GM12878 (cell line): ENCODE measurements at regions not wholly inside any gene's neighbourhood (a gene's known extent, or its start where the extent isn't known, plus 50 kb on each side); places are given as distances from the start of the nearest gene placed in this dataset.

Source experiments
- ATAC-seq: fragments of 200-7000 bp; cut with Tn5 transposase; 3 replicates; pipeline ENCODE4 v1.9.1; 2020; ENCODE audit warnings: mild to moderate bottlenecking, moderate library complexity
- BruUV-seq: library from RNA; stranded (reverse); fragments of 400-500 nt; replicated peaks from 2 replicates; lab custom pipeline; 2021; lab: Mats Ljungman, UMichigan
- CTCF ChIA-PET: fragments of 300-600 bp; sonication (Branson Sonifier 250); formaldehyde crosslinking; extraction: SDS; loops from one replicate; lab custom pipeline; 2021; ENCODE audit warnings: inconsistent platforms; lab: Yijun Ruan, JAX
- POLR2A ChIA-PET: fragments of 350-600 bp; formaldehyde crosslinking; extraction: SDS; loops from one replicate; lab custom pipeline; 2021; ENCODE audit warnings: inconsistent platforms; lab: Charles Lee
- RAD21 ChIA-PET: fragments of 300-600 bp; sonication (Branson Sonifier 250); formaldehyde crosslinking; loops from one replicate; lab custom pipeline; 2023; ENCODE audit warnings: antibody characterized with exemption; ENCODE audit not compliant: unreplicated experiment; lab: Charles Lee
- SMC1A ChIA-PET: fragments of 300-600 bp; sonication (Branson Sonifier 250); formaldehyde crosslinking; loops from one replicate; lab custom pipeline; 2023; ENCODE audit not compliant: unreplicated experiment, uncharacterized antibody; lab: Charles Lee
- DNase-seq: peaks from one replicate; pipeline ENCODE4 v3.0.0-alpha.2; 2011; ENCODE audit warnings: low read depth, low spot score
- FAIRE-seq: peaks from 3 replicates; lab custom pipeline; 2011; peaks lifted over from hg19 to GRCh38; lab: Jason Lieb, UNC
- H2AFZ ChIP-seq: 2 replicates; pipeline ENCODE4 v1.6.0; 2011; ENCODE audit warnings: low read depth, low read length, control low read depth; ENCODE audit not compliant: control insufficient read depth
- H3K27ac ChIP-seq: 2 replicates; pipeline ENCODE4 v1.5.1; 2011; ENCODE audit warnings: control low read depth; ENCODE audit not compliant: control insufficient read depth, insufficient read depth
- H3K27me3 ChIP-seq, 2 experiments: replicated peaks in 1 of 2; 2 replicates each; pipeline versions ENCODE4 v1.6.0 to v1.6.1; 2011; ENCODE audit warnings: low read length in 1 of 2; ENCODE audit not compliant: control insufficient read depth in 2 of 2, insufficient read depth in 2 of 2
- H3K36me3 ChIP-seq, 2 experiments: 2 replicates each; pipeline ENCODE4 v1.5.1; 2011; ENCODE audit warnings: low read length in 1 of 2; ENCODE audit not compliant: control insufficient read depth in 2 of 2, insufficient read depth in 2 of 2
- H3K4me1 ChIP-seq: 2 replicates; pipeline ENCODE4 v1.6.1; 2011; ENCODE audit warnings: mild to moderate bottlenecking, low read length, moderate library complexity, mixed read lengths; ENCODE audit not compliant: control insufficient read depth, insufficient read depth
- H3K4me2 ChIP-seq: 2 replicates; pipeline ENCODE4 v1.6.0; 2011; ENCODE audit warnings: control low read depth; ENCODE audit not compliant: control insufficient read depth, insufficient read depth
- H3K4me3 ChIP-seq: fragments of 200-600 bp; sonication (generic); 2 replicates; pipeline ENCODE4 v1.5.1; 2016
- H3K79me2 ChIP-seq: 2 replicates; pipeline ENCODE4 v1.6.0; 2011; ENCODE audit warnings: low read length; ENCODE audit not compliant: control insufficient read depth, insufficient read depth
- H3K9ac ChIP-seq: 2 replicates; pipeline ENCODE4 v1.8.0; 2011; ENCODE audit warnings: low read length, control low read depth, mixed read lengths; ENCODE audit not compliant: control insufficient read depth, insufficient read depth
- H3K9me3 ChIP-seq: replicated peaks from 3 replicates; pipeline ENCODE4 v1.5.1; 2011; ENCODE audit warnings: mild to moderate bottlenecking, low read length; ENCODE audit not compliant: control insufficient read depth, insufficient read depth
- H4K20me1 ChIP-seq: 2 replicates; pipeline ENCODE4 v1.6.0; 2011; ENCODE audit not compliant: control insufficient read depth, insufficient read depth
- BACH1 ChIP-seq: fragments of 450-650 bp; IDR thresholded peaks from 2 replicates; pipeline ENCODE4 v1.6.1; 2017; ENCODE audit warnings: mild to moderate bottlenecking, borderline replicate concordance
- CEBPZ ChIP-seq: fragments of 150-350 bp; IDR thresholded peaks from 2 replicates; pipeline ENCODE4 v1.6.1; 2016; ENCODE audit warnings: low read depth, low read length
- CHD4 ChIP-seq: fragments of 200-600 bp; sonication (generic); IDR thresholded peaks from 2 replicates; pipeline ENCODE4 v1.6.1; 2016; ENCODE audit warnings: mild to moderate bottlenecking
- E2F8 ChIP-seq: fragments of 450-650 bp; IDR thresholded peaks from 2 replicates; pipeline ENCODE4 v1.6.1; 2018; ENCODE audit warnings: mild to moderate bottlenecking, low read depth, moderate library complexity; ENCODE audit not compliant: partially characterized antibody
- MYB ChIP-seq: fragments of 150-350 bp; IDR thresholded peaks from 2 replicates; pipeline ENCODE4 v1.6.1; 2014; ENCODE audit warnings: mild to moderate bottlenecking, low read depth, low read length, borderline replicate concordance
- NFXL1 ChIP-seq: fragments of 450-650 bp; IDR thresholded peaks from 2 replicates; pipeline ENCODE4 v1.6.1; 2017; ENCODE audit warnings: antibody characterized with exemption, mild to moderate bottlenecking, borderline replicate concordance
- NFYA ChIP-seq: IDR thresholded peaks from 2 replicates; pipeline ENCODE4 v1.6.1; 2011; ENCODE audit warnings: low read depth, mild to moderate bottlenecking, low read length, improper control_type of control experiment, borderline replicate concordance
- NR2C2 ChIP-seq: IDR thresholded peaks from 2 replicates; pipeline ENCODE4 v1.6.1; 2011; ENCODE audit warnings: borderline replicate concordance, low read depth; ENCODE audit not compliant: control insufficient read depth, insufficient read length
- PKNOX1 ChIP-seq: fragments of 450-650 bp; IDR thresholded peaks from 2 replicates; pipeline ENCODE4 v1.6.1; 2016; ENCODE audit warnings: mild to moderate bottlenecking
- SREBF1 ChIP-seq: IDR thresholded peaks from 2 replicates; pipeline ENCODE4 v1.6.1; 2012; ENCODE audit warnings: mild to moderate bottlenecking, low read length
- TARDBP ChIP-seq: IDR thresholded peaks from 2 replicates; pipeline ENCODE4 v1.6.1; 2016; ENCODE audit warnings: borderline replicate concordance
- YY1 ChIP-seq: IDR thresholded peaks from 2 replicates; pipeline ENCODE4 v1.6.1; 2011; ENCODE audit warnings: low read depth, mild to moderate bottlenecking, low read length
- ZNF274 ChIP-seq: IDR thresholded peaks from one replicate; pipeline ENCODE4 v1.8.0; 2011; ENCODE audit not compliant: insufficient read length, insufficient read depth
- ZNF592 ChIP-seq: fragments of 450-650 bp; IDR thresholded peaks from 2 replicates; pipeline ENCODE4 v1.6.1; 2017; ENCODE audit warnings: mild to moderate bottlenecking, moderate library complexity
- WGBS: methylation state at CpG from one replicate; pipeline ENCODE4 v1.1.6; 2016; ENCODE audit warnings: low lambda C conversion rate; ENCODE audit not compliant: insufficient replicate concordance, insufficient coverage; ENCODE audit errors: missing lambda C conversion rate; 5-methylcytosine and 5-hydroxymethylcytosine counted together
- in situ Hi-C: fragments of 300-500 bp; cut with MboI; formaldehyde crosslinking; loops from 9 replicates; pipeline ENCODE4 v1.14.3; 2018; ENCODE audit warnings: mixed read lengths
- intact Hi-C: fragments of 100-400 bp; cut with micrococcal nuclease; formaldehyde crosslinking; loops from one replicate; pipeline ENCODE4 v1.14.2; 2022; ENCODE audit not compliant: unreplicated experiment

- RAD21 ChIA-PET = no interaction called here
- no peaks in the 10 kb centered on the region for H3K79me2 ChIP-seq
- no peak for FAIRE-seq
- TF ChIP-seq PKNOX1 (no peak), YY1 (no peak), MYB (no peak), SREBF1 (no peak), CHD4 (no peak), NR2C2 (no peak), BACH1 (no peak), TARDBP (no peak), NFXL1 (no peak), NFYA (no peak), ZNF592 (no peak), CEBPZ (no peak), ZNF274 (no peak), E2F8 (no peak)
Observed at GRCh38 chr6:37085198-37085597, 79.7 kb downstream of the FGD2 start.

More at GRCh38 chr6:37085198-37085597, 79.7 kb downstream of the FGD2 start:
- no peaks in the 10 kb centered on the region for H3K9me3 ChIP-seq
- no peaks in the 10 kb centered on the region for H4K20me1 ChIP-seq
- ATAC-seq (no peak), DNase-seq (no peak)
- SMC1A ChIA-PET = interaction anchor here (1.0 to 1.2 kb wide), 3 partner anchors 31 to 123 kb away, joined by 3 read pairs; no protein-coding TSS in a partner anchor
- no peak overlapping the region for H3K4me3 ChIP-seq
- H3K9ac ChIP-seq = no peak overlapping the region
- CTCF ChIA-PET = interaction anchor here (1.5 kb wide), 2 partner anchors 86 to 124 kb away, joined by 3 to 6 read pairs; no protein-coding TSS in a partner anchor
- in situ Hi-C loops (no loop called here), intact Hi-C loops (no loop called here)
- H3K4me2 ChIP-seq = no peak overlapping the region
- no peaks in the 10 kb centered on the region for H3K36me3 ChIP-seq
- H3K4me1 ChIP-seq = no peaks in the 10 kb centered on the region
- no peak overlapping the region for H2AFZ ChIP-seq
- H3K27ac ChIP-seq = no peak overlapping the region
- H3K27me3 ChIP-seq = no peaks in the 10 kb centered on the region
- POLR2A ChIA-PET = no interaction called here
- 60% methylated on average over 7 of the region's 7 CpGs for WGBS
- BruUV-seq = no TSS peak
